HepG2 (cell line): ENCODE measurements at regions not wholly inside any gene's neighbourhood (a gene's known extent, or its start where the extent isn't known, plus 50 kb on each side); places are given as distances from the start of the nearest gene placed in this dataset.

Experiments used
- ATAC-seq: fragments of 200-7000 bp; cut with Tn5 transposase; 3 replicates; pipeline ENCODE4 v1.9.1; 2020; ENCODE audit warnings: mild to moderate bottlenecking, moderate library complexity
- BruUV-seq: library from RNA; stranded (reverse); fragments of 400-500 nt; replicated peaks from 2 replicates; lab custom pipeline; 2021; lab: Mats Ljungman, UMichigan
- CTCF ChIA-PET: fragments of 300-600 bp; formaldehyde crosslinking; extraction: SDS; loops from one replicate; lab custom pipeline; 2021; ENCODE audit warnings: low total read pairs, inconsistent platforms, low intra/inter-chr PET ratio; lab: Yijun Ruan, JAX
- POLR2A ChIA-PET: fragments of 350-600 bp; sonication (Branson Sonifier 250); formaldehyde crosslinking; loops from one replicate; lab custom pipeline; 2020; ENCODE audit warnings: antibody characterized with exemption, inconsistent platforms; lab: Yijun Ruan, JAX
- DNase-seq: peaks from one replicate; pipeline ENCODE4 v3.0.0-alpha.2; 2015; ENCODE audit warnings: low spot score
- FAIRE-seq: peaks from 3 replicates; lab custom pipeline; 2011; peaks lifted over from hg19 to GRCh38; lab: Jason Lieb, UNC
- H2AFZ ChIP-seq: one replicate; pipeline ENCODE4 v1.6.1; 2011; ENCODE audit warnings: low read length, inconsistent platforms
- H3K27ac ChIP-seq: fragments of 300-600 bp; 3 replicates; pipeline ENCODE4 v1.8.0; 2011; ENCODE audit warnings: mixed run types, mild to moderate bottlenecking, mixed read lengths, low read length, inconsistent platforms; ENCODE audit not compliant: insufficient read depth; ENCODE audit errors: extremely low read length
- H3K27me3 ChIP-seq, 2 experiments: fragments of 200-600 bp in 1 of 2; 2 replicates in 1 of 2; 3 replicates in 1 of 2; pipeline versions ENCODE4 v1.6.0 to v1.8.0; 2011; ENCODE audit warnings: low read length in 2 of 2, mild to moderate bottlenecking in 2 of 2, moderate library complexity in 2 of 2, inconsistent platforms in 1 of 2; ENCODE audit not compliant: insufficient read depth in 2 of 2, control insufficient read depth in 1 of 2
- H3K36me3 ChIP-seq, 2 experiments: fragments of 200-600 bp in 1 of 2; replicated peaks in 1 of 2; 2 replicates in 1 of 2; 3 replicates in 1 of 2; pipeline versions ENCODE4 v1.5.1 to v1.8.0; 2011; ENCODE audit warnings: low read length in 2 of 2, inconsistent platforms in 1 of 2; ENCODE audit not compliant: insufficient read depth in 2 of 2, control insufficient read depth in 1 of 2
- H3K4me1 ChIP-seq: 2 replicates; pipeline ENCODE4 v1.5.1; 2012; ENCODE audit warnings: low read length, inconsistent platforms; ENCODE audit not compliant: insufficient read depth
- H3K4me2 ChIP-seq: 2 replicates; pipeline ENCODE4 v1.6.0; 2011; ENCODE audit warnings: low read depth, low read length, inconsistent platforms
- H3K4me3 ChIP-seq, 3 experiments: fragments of 200-600 bp in 1 of 3; sonication (generic), shearing (Covaris generic) in 1 of 3; replicated peaks in 1 of 3; 2 replicates each; pipeline ENCODE4 v1.5.1; 2011 to 2016; ENCODE audit warnings: low read length in 3 of 3, inconsistent platforms in 2 of 3, low read depth in 2 of 3, mild to moderate bottlenecking in 2 of 3, control low read depth in 1 of 3, mixed read lengths in 1 of 3; ENCODE audit not compliant: insufficient read depth in 1 of 3
- H3K79me2 ChIP-seq: one replicate; pipeline ENCODE4 v1.6.1; 2011; ENCODE audit warnings: low read length, inconsistent platforms; ENCODE audit not compliant: insufficient read depth
- H3K9ac ChIP-seq: 2 replicates; pipeline ENCODE4 v1.6.0; 2011; ENCODE audit warnings: mild to moderate bottlenecking, low read depth, low read length, inconsistent platforms; ENCODE audit not compliant: insufficient read depth
- H3K9me3 ChIP-seq: 2 replicates; pipeline ENCODE4 v1.5.1; 2012; ENCODE audit warnings: mild to moderate bottlenecking, low read length
- H4K20me1 ChIP-seq: 2 replicates; pipeline ENCODE4 v1.6.0; 2011; ENCODE audit warnings: inconsistent platforms, mild to moderate bottlenecking, low read length, moderate library complexity; ENCODE audit not compliant: insufficient read depth
- NR1H2 ChIP-seq: sonication (generic); formaldehyde crosslinking; IDR thresholded peaks from 2 replicates; pipeline ENCODE4 v1.8.1; 2022; ENCODE audit warnings: low read depth, missing genetic modification reagents, borderline replicate concordance
- ZNF367 ChIP-seq: sonication (generic); formaldehyde crosslinking; IDR thresholded peaks from 2 replicates; pipeline ENCODE4 v1.4.0; 2020; ENCODE audit warnings: missing genetic modification reagents, borderline replicate concordance
- in situ Hi-C: cut with HindIII; loops from 2 replicates; pipeline ENCODE4 v1.10.0; 2017; ENCODE audit warnings: low pct_unique_long_range_greater_than_20kb; ENCODE audit not compliant: extremely low pct_ligation_motif_present
- intact Hi-C: fragments of 100-400 bp; cut with micrococcal nuclease; formaldehyde crosslinking; loops from one replicate; pipeline ENCODE4 v1.10.0; 2022; ENCODE audit not compliant: unreplicated experiment
- TF ChIP-seq, protein P1 (sequence below): sonication (generic); formaldehyde crosslinking; IDR thresholded peaks from 2 replicates; pipeline ENCODE4 v1.5.0; 2020; ENCODE audit warnings: missing genetic modification reagents, mild to moderate bottlenecking, borderline replicate concordance
- TF ChIP-seq, protein P2 (sequence below): IDR thresholded peaks from 2 replicates; pipeline ENCODE4 v1.6.1; 2016; ENCODE audit warnings: missing compliant biosample characterization, missing genetic modification reagents, borderline replicate concordance
- TF ChIP-seq, protein P3 (sequence below): sonication (generic); formaldehyde crosslinking; IDR thresholded peaks from 2 replicates; pipeline ENCODE4 v1.5.1; 2020; ENCODE audit warnings: missing genetic modification reagents, mild to moderate bottlenecking, borderline replicate concordance

DNA sequence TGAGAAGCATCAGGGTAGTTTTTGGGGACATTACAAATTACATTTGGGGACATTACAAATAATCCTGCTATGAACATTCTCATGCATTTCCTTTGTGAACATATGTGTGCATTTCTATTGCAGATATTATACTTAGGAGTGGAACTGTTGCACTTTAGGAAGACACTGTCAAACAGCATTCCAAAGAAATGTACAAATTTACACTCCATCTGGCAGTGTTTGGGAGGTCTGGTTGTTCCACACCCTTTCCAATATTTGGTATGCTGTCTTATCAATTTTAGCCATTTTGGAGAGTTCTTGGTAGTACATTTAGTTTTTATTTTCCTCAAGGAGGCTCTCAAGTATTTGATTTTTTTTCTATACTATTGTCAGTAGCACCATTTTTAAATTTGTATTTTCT lies 419.1 kb upstream of the ARHGEF26 start:
- Histone ChIP-seq H3K27me3 (no peaks in the 10 kb centered on the region), H3K79me2 (no peaks in the 10 kb centered on the region), H4K20me1 (no peaks in the 10 kb centered on the region), H2AFZ (no peak overlapping the region), H3K4me3 (no peak overlapping the region), H3K9me3 (no peaks in the 10 kb centered on the region), H3K27ac (no peak overlapping the region), H3K4me2 (no peak overlapping the region), H3K4me1 (no peaks in the 10 kb centered on the region), H3K36me3 (no peaks in the 10 kb centered on the region), H3K9ac (no peak overlapping the region)
- FAIRE-seq (no peak), ATAC-seq (no peak), DNase-seq (no peak)
- intact Hi-C loops (no loop called here), in situ Hi-C loops (no loop called here)
- CTCF ChIA-PET = no interaction called here
- TF ChIP-seq, protein P1, sequence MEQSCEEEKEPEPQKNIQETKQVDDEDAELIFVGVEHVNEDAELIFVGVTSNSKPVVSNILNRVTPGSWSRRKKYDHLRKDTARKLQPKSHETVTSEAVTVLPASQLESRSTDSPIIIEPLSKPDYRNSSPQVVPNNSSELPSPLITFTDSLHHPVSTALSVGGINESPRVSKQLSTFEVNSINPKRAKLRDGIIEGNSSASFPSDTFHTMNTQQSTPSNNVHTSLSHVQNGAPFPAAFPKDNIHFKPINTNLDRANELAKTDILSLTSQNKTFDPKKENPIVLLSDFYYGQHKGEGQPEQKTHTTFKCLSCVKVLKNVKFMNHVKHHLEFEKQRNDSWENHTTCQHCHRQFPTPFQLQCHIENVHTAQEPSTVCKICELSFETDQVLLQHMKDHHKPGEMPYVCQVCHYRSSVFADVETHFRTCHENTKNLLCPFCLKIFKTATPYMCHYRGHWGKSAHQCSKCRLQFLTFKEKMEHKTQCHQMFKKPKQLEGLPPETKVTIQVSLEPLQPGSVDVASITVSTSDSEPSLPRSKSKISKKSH = no peak
- TF ChIP-seq, protein P2, sequence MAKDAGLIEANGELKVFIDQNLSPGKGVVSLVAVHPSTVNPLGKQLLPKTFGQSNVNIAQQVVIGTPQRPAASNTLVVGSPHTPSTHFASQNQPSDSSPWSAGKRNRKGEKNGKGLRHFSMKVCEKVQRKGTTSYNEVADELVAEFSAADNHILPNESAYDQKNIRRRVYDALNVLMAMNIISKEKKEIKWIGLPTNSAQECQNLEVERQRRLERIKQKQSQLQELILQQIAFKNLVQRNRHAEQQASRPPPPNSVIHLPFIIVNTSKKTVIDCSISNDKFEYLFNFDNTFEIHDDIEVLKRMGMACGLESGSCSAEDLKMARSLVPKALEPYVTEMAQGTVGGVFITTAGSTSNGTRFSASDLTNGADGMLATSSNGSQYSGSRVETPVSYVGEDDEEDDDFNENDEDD (CRISPR knock-in tag) = no peak
- TF ChIP-seq ZNF367 (CRISPR knock-in tag) (no peak), NR1H2 (CRISPR knock-in tag) (no peak)
- TF ChIP-seq, protein P3, sequence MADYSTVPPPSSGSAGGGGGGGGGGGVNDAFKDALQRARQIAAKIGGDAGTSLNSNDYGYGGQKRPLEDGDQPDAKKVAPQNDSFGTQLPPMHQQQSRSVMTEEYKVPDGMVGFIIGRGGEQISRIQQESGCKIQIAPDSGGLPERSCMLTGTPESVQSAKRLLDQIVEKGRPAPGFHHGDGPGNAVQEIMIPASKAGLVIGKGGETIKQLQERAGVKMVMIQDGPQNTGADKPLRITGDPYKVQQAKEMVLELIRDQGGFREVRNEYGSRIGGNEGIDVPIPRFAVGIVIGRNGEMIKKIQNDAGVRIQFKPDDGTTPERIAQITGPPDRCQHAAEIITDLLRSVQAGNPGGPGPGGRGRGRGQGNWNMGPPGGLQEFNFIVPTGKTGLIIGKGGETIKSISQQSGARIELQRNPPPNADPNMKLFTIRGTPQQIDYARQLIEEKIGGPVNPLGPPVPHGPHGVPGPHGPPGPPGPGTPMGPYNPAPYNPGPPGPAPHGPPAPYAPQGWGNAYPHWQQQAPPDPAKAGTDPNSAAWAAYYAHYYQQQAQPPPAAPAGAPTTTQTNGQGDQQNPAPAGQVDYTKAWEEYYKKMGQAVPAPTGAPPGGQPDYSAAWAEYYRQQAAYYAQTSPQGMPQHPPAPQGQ = no peak
- BruUV-seq = no TSS peak
- POLR2A ChIA-PET = no interaction called here
